Activated T-helper 1 cell treated with Interleukin-2 at 50 U/mL for 16 hours (primary cell): ENCODE measurements at regions not wholly inside any gene's neighbourhood (a gene's known extent, or its start where the extent isn't known, plus 50 kb on each side); places are given as distances from the start of the nearest gene placed in this dataset.

Experiments used
- DNase-seq: peaks from one replicate; pipeline ENCODE4 v3.0.0-alpha.2; 2020; ENCODE audit warnings: low read depth

GRCh38 chr7:22911889-22912288, 89.2 kb upstream of the TOMM7 start:
- DNase-seq, result no peak

- DNase-seq, result no peak
Measured at GRCh38 chr7:22909917-22910316, 87.3 kb upstream of the TOMM7 start.

DNA sequence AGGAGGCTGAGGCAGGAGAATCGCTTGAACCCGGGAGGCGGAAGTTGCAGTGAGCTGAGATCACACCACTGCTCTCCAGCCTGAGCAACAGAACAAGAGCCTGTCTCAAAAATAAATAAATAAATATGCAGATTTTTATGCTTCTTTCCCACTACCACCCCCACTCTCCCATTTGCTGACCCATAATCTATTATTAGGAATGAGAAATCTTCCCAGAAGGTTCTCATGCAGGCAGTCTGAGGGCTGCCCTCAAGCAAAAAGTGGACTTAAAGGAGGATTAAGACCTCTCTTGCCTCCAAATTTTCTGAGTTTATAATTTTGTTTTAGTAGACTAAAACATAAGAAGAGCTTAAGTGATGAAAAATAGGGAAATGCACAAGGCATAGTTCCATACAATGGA, 85.2 kb upstream of the TOMM7 start:
- no peak for DNase-seq

GRCh38 chr7:22900784-22901183, 78.1 kb upstream of the TOMM7 start:
- DNase-seq, result no peak

GRCh38 chr7:22900101-22900500, 77.5 kb upstream of the TOMM7 start:
- DNase-seq, result no peak

DNA sequence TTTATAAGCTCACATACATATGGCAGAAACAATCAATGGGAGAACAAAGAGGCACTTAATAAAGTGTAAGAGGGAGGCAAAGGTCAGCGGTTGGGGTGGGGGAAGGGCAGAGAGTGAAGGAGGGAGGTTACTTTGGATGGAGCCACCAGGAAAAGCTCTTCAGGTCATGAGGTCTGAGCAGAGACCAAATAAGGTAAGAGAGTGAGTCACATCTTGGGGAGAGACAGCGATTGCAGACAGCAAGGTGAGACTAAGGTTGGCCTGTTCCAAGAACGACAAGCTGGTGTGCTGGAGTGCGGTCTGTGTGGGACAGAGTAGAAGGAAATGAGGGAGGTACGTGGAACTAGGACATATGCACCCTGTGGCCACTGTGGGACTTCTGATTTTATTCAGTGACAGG, 74.3 kb upstream of the TOMM7 start:
- no peak for DNase-seq

- DNase-seq, result no peak
Measured at GRCh38 chr7:22895828-22896165, 73.1 kb upstream of the TOMM7 start.

DNA sequence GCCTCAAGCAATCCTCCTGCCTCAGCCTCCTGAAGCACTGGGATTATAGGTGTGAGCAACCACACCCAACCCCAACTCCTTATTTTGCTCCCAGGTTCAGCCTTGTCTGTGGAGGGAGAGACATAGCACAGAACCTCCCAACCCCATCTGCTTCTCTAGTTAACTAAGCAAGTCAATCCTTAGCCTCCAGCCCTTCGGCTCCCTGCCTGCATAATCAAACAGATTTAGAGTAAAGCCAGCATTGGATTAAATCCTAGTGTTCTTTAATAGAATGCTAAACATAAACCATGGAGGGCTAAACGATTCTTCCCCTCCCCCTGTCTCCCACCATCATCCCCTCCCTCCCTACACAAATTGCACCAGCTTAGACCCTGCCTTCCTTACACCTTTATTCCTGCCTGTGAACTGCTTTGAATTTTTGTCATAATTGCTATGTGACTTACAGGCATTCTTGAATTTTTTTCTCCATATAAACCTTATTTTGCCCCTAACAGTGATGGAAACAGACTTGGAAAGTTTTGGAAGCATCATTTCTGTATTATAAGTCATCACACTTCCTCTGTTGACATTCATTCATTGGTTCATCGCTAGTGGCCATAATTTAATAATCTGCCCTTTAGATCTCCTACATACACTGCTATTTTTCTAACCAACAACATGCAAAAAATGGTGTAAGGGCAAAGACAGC, 72.6 kb upstream of the TOMM7 start:
- DNase-seq, result no peak

DNA sequence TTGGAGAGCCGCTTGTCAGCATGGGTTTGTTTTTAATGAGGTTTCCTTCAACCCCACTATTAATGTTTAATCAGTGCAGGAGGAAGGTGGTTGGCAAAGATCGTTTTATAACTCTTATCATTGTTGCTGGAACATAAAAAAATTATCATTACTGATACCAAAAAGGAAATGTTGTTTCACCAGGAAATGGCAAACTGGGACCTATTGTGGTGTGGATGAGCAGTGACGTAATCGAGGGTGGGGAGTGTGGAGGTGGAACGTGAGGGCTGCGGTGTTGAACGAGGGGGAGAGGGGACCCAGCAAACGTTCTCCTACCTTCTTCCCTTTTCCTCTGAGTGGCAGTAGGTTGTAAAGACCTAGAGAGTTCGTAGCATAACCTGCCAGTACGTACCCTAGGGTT, 71.9 kb upstream of the TOMM7 start:
- DNase-seq, result no peak

GRCh38 chr7:22890773-22891172, 68.1 kb upstream of the TOMM7 start:
- DNase-seq, result no peak

DNA sequence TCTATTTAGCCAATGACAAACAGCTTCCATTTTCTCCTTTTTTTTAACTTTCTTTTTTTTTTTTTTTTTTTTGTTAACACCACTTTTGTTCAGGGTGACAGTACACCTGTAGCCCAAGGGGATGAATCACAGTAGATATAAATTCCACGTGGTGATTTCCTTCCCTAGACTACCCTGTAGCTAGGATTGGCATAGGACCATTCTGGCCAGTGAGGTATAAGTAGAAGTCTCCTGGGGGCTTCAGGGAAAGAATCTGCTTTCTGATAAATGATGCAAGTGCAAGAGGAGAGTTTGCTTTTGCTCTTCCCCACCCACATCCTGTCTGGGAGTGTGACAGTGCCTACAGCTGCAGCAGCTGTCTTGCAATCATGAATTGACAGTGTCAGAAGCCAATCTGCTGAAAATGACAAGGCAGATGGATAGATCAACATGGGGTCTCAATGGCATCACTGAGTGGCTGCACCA, 63.2 kb upstream of the TOMM7 start:
- peak; percentile 9 for DNase-seq

GRCh38 chr7:22884911-22885788, 62.5 kb upstream of the TOMM7 start:
- DNase-seq, result no peak

- no peak for DNase-seq
Measured at GRCh38 chr7:22882106-22882505, 59.5 kb upstream of the TOMM7 start.

- no peak for DNase-seq
Measured at GRCh38 chr7:22879709-22880306, 57.2 kb upstream of the TOMM7 start.

DNA sequence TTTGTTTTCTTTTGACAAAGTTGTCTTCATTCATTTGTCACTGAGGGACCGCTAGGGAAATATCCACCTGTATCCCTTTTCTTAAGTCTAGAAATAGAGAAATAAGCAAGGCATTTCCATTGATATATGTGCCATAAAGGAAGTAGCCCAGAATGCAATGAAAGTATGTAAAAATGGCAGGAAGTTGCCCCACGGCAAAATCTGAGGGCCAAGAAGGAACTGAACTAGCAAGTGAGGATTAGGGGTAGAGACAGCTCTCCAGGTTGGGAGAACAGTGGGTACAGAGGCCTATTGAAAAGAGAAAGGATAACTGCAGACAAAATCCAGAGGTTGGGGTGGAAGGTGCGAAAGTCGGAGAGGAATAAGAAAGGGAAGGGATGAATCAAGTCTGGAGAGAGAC, 56.6 kb upstream of the TOMM7 start:
- DNase-seq, result no peak

DNA sequence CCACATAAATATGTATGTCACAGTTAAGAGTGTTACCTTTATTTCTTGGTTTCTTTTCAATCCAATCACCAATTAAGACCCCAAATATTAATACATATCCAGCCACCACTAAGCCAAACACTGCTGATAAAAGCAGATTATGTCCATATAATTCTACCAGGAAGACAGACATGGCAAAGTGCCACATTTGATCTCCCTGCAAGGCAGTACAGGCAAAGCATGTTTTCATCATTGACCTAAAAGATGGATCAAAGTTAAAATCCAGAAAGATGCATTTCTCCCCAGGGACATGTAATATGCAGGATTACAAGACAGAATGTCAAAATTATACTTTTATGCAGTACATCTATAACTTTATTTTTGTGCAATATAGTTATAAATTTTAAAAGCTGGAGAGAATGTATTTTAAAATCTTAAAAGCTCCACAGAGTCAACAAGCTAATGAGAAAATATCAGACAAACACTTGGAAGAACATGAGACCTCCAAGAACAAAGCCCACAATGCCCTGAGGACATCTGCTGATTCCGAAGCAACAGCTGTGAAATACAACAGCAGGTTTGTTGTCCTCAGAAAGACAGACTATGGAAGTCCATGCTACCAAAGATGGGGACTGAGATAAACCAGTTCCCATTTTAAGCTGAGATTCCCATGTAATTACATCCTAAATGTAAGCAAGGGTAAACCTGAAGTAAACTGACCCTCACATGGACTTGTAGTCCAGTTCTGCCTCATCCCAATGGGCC, 54.5 kb upstream of the TOMM7 start:
- no peak for DNase-seq

DNA sequence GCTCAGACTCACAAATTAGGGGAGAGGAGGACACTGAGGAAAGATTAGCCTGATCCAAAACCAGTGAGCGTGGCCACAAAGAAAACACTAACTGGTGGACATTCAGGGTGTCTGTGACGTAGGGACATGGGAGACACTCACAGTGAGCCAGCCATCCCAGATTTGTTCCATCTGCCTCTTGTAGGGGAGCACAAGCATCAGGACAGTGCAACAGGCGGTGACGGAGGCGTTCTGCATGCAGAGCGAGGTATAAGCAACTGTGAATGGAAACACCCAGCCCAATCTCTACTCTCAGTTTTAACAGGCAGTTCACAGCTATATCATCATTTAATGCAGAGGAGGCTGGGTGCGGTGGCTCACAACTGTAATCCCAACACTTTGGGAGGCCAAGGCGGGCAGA, 52.8 kb upstream of the TOMM7 start:
- DNase-seq, result no peak

DNA sequence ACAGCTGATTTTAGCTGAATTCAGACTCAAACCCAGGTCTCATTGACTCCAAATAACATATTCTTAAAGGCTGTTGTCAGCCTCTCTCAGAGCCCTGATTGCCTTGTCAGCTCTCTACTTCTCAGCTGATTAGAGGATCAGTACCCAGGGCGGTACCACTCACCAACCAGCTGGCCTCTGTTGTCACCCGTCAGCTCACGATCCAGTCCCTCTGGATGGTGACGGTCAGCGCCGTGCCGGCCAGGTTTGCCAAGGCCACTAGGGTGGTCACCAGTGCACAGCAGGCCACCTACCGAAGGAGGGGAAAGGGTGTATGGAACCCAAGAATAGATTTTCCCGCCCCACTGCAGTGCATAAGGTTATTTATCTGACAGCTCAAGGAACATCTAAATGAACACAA, 52.3 kb upstream of the TOMM7 start:
- DNase-seq, result no peak
